ENCODE measurements at regions not wholly inside any gene's neighbourhood (a gene's known extent, or its start where the extent isn't known, plus 50 kb on each side); places are given as distances from the start of the nearest gene placed in this dataset.

DNA sequence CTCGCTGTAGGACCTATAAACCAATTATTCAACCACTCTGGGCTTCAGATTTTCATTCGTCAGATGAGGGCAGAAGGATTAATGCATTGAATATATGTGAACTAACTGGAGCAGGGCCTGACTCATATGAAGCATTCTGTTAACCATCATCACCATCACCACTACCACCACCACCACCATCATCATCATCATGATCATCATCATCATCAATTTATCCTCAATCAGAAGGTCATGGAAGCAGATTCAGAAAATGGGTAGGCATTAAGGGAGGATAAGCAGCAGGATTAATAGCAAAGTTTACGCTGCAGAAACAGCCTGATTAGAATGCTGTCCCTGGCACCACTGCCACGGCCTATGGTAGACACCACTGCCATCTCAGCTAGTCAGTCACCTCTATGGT lies 407.5 kb upstream of the THBS1 start:
- Histone ChIP-seq H3K27ac (ENCODE audit: low read length) (peak overlapping the region; percentile 55; the same call in 1 of the 2 replicates), H3K9me3 (ENCODE audit: insufficient read depth, low read length) (no peaks in the 10 kb centered on the region), H3K4me3 (ENCODE audit: low read length) (peak overlapping the region; percentile 65), H3K4me2 (ENCODE audit: low read length) (peak overlapping the region; percentile 91), H4K20me1 (ENCODE audit: insufficient read depth, low read length) (no peaks in the 10 kb centered on the region), H2AFZ (ENCODE audit: low read depth, low read length) (no peak overlapping the region), H3K79me2 (ENCODE audit: low read length) (no peaks in the 10 kb centered on the region), H3K4me1 (ENCODE audit: low read length) (peaks cover 38% of the 10 kb centered on the region), H3K36me3 (replicated peaks; ENCODE audit: low read depth, low read length) (no peaks in the 10 kb centered on the region), H3K9ac (ENCODE audit: low read length) (peak overlapping the region; percentile 64; the same call in 1 of the 2 replicates), H3K27me3 (ENCODE audit: low read depth, low read length) (no peaks in the 10 kb centered on the region)
- TF ChIP-seq, protein P1, sequence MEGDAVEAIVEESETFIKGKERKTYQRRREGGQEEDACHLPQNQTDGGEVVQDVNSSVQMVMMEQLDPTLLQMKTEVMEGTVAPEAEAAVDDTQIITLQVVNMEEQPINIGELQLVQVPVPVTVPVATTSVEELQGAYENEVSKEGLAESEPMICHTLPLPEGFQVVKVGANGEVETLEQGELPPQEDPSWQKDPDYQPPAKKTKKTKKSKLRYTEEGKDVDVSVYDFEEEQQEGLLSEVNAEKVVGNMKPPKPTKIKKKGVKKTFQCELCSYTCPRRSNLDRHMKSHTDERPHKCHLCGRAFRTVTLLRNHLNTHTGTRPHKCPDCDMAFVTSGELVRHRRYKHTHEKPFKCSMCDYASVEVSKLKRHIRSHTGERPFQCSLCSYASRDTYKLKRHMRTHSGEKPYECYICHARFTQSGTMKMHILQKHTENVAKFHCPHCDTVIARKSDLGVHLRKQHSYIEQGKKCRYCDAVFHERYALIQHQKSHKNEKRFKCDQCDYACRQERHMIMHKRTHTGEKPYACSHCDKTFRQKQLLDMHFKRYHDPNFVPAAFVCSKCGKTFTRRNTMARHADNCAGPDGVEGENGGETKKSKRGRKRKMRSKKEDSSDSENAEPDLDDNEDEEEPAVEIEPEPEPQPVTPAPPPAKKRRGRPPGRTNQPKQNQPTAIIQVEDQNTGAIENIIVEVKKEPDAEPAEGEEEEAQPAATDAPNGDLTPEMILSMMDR (IDR thresholded peaks at IDR 0.05; ENCODE audit: low read depth, low read length), result no peak
- no peak for TF ChIP-seq EZH2phosphoT487 (IDR thresholded peaks at IDR 0.05; ENCODE audit: low read depth)

DNA sequence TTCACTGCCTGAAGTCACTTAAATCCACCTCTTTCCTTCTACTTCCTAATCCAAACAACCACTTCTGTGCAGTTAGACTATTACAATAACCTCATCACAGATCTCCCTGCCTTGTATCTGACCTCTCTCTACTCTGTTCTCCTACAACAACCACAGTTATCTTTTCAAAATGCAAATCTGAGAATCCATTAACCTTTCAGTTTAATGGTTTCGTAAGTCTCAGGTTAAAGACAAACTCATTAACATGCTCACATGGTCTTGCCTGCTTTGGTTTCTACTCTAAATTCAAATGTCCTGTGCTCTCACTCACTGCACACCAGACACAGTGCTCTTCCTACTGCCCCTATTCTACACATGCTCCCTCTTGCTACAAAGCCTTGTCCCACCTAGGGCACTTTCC lies 406.5 kb upstream of the THBS1 start:
- no peak overlapping the region for H3K4me3 ChIP-seq (ENCODE audit: low read length)
- no peaks in the 10 kb centered on the region for H3K27me3 ChIP-seq (ENCODE audit: low read depth, low read length)
- no peak overlapping the region; the same call in 1 of the 2 replicates for H2AFZ ChIP-seq (ENCODE audit: low read depth, low read length)
- no peak for TF ChIP-seq EZH2phosphoT487 (IDR thresholded peaks at IDR 0.05; ENCODE audit: low read depth)
- TF ChIP-seq, protein P1 (IDR thresholded peaks at IDR 0.05; ENCODE audit: low read depth, low read length), result no peak
- no peaks in the 10 kb centered on the region for H3K79me2 ChIP-seq (ENCODE audit: low read length)
- peak overlapping the region; percentile 12; the same call in 1 of the 2 replicates for H3K27ac ChIP-seq (ENCODE audit: low read length)
- peaks cover 38% of the 10 kb centered on the region for H3K4me1 ChIP-seq (ENCODE audit: low read length)
- peak overlapping the region; percentile 6 for H3K4me2 ChIP-seq (ENCODE audit: low read length)
- no peak overlapping the region for H3K9ac ChIP-seq (ENCODE audit: low read length)
- no peaks in the 10 kb centered on the region for H3K36me3 ChIP-seq (replicated peaks; ENCODE audit: low read depth, low read length)
- H3K9me3 ChIP-seq (ENCODE audit: insufficient read depth, low read length), result no peaks in the 10 kb centered on the region
- H4K20me1 ChIP-seq (ENCODE audit: insufficient read depth, low read length), result no peaks in the 10 kb centered on the region

DNA sequence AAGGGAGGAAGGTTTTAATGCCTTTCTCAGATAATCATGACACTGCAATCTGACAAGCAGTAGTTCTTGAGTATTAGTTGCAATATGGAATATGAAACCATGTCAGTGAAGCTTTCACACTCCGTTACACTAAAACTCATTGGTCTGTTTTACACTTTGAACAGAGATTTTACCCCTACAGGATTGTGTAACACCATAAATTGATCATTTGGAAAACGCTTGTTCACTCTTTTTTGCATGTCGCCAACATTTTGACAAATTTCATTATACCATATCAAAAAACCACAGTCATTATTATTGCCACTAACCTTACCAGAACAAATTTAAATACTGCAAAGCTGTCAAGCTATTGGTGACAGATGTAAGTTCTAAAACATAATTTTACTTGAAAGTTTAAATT lies 404.8 kb upstream of the THBS1 start:
- Histone ChIP-seq H2AFZ (ENCODE audit: low read depth, low read length) (no peak overlapping the region), H3K4me1 (ENCODE audit: low read length) (peaks cover 38% of the 10 kb centered on the region), H3K9me3 (ENCODE audit: insufficient read depth, low read length) (no peaks in the 10 kb centered on the region), H3K27me3 (ENCODE audit: low read depth, low read length) (no peaks in the 10 kb centered on the region), H3K36me3 (replicated peaks; ENCODE audit: low read depth, low read length) (no peaks in the 10 kb centered on the region), H3K79me2 (ENCODE audit: low read length) (no peaks in the 10 kb centered on the region), H3K4me2 (ENCODE audit: low read length) (no peak overlapping the region), H3K9ac (ENCODE audit: low read length) (no peak overlapping the region), H4K20me1 (ENCODE audit: insufficient read depth, low read length) (no peaks in the 10 kb centered on the region), H3K4me3 (ENCODE audit: low read length) (no peak overlapping the region), H3K27ac (ENCODE audit: low read length) (no peak overlapping the region)
- TF ChIP-seq, protein P1 (IDR thresholded peaks at IDR 0.05; ENCODE audit: low read depth, low read length), result no peak
- TF ChIP-seq EZH2phosphoT487 (IDR thresholded peaks at IDR 0.05; ENCODE audit: low read depth), result no peak

DNA sequence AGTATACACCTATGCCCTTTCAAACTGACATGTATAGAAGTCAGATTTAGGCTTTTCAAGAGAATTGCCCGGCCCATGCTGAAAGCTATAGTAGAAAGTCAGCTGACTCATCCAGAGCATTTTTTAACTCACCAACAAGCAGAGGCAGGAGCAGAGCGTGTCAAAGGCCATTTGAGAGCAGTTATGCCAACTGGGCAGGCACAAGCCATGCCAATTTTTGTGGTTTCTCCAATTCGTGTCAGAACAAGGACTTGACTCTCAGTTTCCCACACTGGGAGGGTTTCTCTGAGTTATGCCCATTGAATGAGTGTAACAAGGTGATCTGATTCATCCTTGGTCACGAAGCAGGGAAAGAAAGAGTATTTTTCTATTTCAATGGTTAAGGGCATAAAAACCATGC lies 403.3 kb upstream of the THBS1 start:
- H4K20me1 ChIP-seq (ENCODE audit: insufficient read depth, low read length), result no peaks in the 10 kb centered on the region
- no peaks in the 10 kb centered on the region for H3K79me2 ChIP-seq (ENCODE audit: low read length)
- no peaks in the 10 kb centered on the region for H3K36me3 ChIP-seq (replicated peaks; ENCODE audit: low read depth, low read length)
- no peak overlapping the region for H2AFZ ChIP-seq (ENCODE audit: low read depth, low read length)
- H3K4me3 ChIP-seq (ENCODE audit: low read length), result no peak overlapping the region
- H3K27me3 ChIP-seq (ENCODE audit: low read depth, low read length), result no peaks in the 10 kb centered on the region
- no peak overlapping the region for H3K9ac ChIP-seq (ENCODE audit: low read length)
- TF ChIP-seq EZH2phosphoT487 (IDR thresholded peaks at IDR 0.05; ENCODE audit: low read depth), result no peak
- TF ChIP-seq, protein P1 (IDR thresholded peaks at IDR 0.05; ENCODE audit: low read depth, low read length), result no peak
- no peak overlapping the region for H3K27ac ChIP-seq (ENCODE audit: low read length)
- no peaks in the 10 kb centered on the region for H3K9me3 ChIP-seq (ENCODE audit: insufficient read depth, low read length)
- H3K4me2 ChIP-seq (ENCODE audit: low read length), result no peak overlapping the region
- H3K4me1 ChIP-seq (ENCODE audit: low read length), result peaks cover 26% of the 10 kb centered on the region

Measured in OCI-LY3 (cell line).